Activated CD4-positive, alpha-beta memory T cell treated with anti-CD3 and anti-CD28 coated beads for 36 hours (primary cell): ENCODE measurements at regions not wholly inside any gene's neighbourhood (a gene's known extent, or its start where the extent isn't known, plus 50 kb on each side); places are given as distances from the start of the nearest gene placed in this dataset.

ENCODE experiments used
- CTCF ChIA-PET: fragments of 350-600 bp; sonication (Branson Sonifier 250); formaldehyde crosslinking; loops from one replicate; lab custom pipeline; 2021; ENCODE audit warnings: antibody characterized with exemption, inconsistent platforms; lab: Charles Lee
- POLR2A ChIA-PET: fragments of 350-600 bp; sonication (Branson Sonifier 250); formaldehyde crosslinking; loops from one replicate; lab custom pipeline; 2021; ENCODE audit warnings: antibody characterized with exemption; lab: Charles Lee
- DNase-seq: peaks from one replicate; pipeline ENCODE4 v3.0.0-alpha.2; 2020
- H3K27ac Mint-ChIP-seq: one replicate; pipeline ENCODE4 v1.8.0; 2021; ENCODE audit warnings: mixed read lengths
- H3K27me3 Mint-ChIP-seq: one replicate; pipeline ENCODE4 v1.8.0; 2021; ENCODE audit warnings: mixed read lengths
- H3K36me3 Mint-ChIP-seq: one replicate; pipeline ENCODE4 v1.8.0; 2021; ENCODE audit warnings: mixed read lengths
- H3K4me1 Mint-ChIP-seq: one replicate; pipeline ENCODE4 v1.8.0; 2021; ENCODE audit warnings: low read depth, mixed read lengths
- H3K4me3 Mint-ChIP-seq: one replicate; pipeline ENCODE4 v1.8.0; 2021; ENCODE audit warnings: mild to moderate bottlenecking, mixed read lengths
- H3K9me3 Mint-ChIP-seq: one replicate; pipeline ENCODE4 v1.8.0; 2021; ENCODE audit warnings: mixed read lengths
- intact Hi-C: fragments of 100-400 bp; cut with micrococcal nuclease; formaldehyde crosslinking; loops from one replicate; pipeline ENCODE4 v1.15.1; 2023

- Mint-ChIP-seq H3K4me3 (no peak overlapping the region), H3K27ac (no peak overlapping the region), H3K4me1 (no peaks in the 10 kb centered on the region), H3K9me3 (no peaks in the 10 kb centered on the region), H3K27me3 (no peaks in the 10 kb centered on the region), H3K36me3 (no peaks in the 10 kb centered on the region)
- intact Hi-C loops: no loop called here
- DNase-seq: no peak
- ChIA-PET POLR2A (no interaction called here), CTCF (no interaction called here)
Measured at GRCh38 chr7:47202146-47202783, 379.6 kb downstream of the TNS3 start.

DNA sequence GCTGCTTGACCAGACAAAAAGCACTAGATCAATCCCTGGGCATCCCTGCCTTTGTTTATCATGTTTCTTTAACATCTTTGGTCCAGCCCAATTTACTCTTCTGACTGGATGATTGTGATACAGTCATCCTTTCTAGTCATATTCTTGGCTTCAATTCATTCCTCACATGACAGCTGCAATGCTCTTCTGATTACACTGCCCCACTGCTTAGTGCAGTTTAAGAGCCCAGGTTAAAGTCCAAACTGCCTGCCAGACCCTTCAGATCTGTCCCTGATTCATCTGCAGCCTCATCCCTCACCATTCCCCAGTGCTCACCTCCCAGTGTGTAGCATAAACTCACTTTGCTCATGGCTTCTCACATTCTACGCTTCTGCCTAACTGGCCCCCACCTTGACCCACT is 383.8 kb downstream of the TNS3 start:
- intact Hi-C loops: no loop called here
- Mint-ChIP-seq H3K36me3 (no peaks in the 10 kb centered on the region), H3K4me1 (no peaks in the 10 kb centered on the region), H3K4me3 (no peak overlapping the region), H3K27me3 (no peaks in the 10 kb centered on the region), H3K9me3 (no peaks in the 10 kb centered on the region), H3K27ac (no peak overlapping the region)
- ChIA-PET CTCF (no interaction called here), POLR2A (no interaction called here)
- no peak for DNase-seq

DNA sequence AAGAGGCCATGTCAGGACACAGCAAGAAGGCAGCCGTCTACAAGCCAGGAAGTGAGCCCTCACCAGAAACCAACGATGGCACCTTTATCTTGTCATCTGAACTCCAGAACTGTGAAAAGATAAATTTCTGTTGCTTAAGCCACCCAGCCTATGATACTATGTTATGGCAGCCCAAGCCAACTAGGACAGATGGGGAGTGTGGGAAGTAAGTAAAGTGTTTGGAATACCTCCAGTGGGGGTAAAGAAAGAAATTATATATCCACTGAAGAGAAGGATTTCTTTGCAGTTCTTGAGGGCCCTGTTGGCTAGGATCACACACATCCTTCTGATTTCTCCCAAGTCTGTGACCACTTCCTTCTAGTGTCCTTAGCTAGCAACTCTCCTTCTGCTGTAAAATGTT is 384.4 kb downstream of the TNS3 start:
- intact Hi-C loops: no loop called here
- Mint-ChIP-seq H3K36me3 (no peaks in the 10 kb centered on the region), H3K9me3 (no peaks in the 10 kb centered on the region), H3K4me3 (no peak overlapping the region), H3K27ac (no peak overlapping the region), H3K27me3 (no peaks in the 10 kb centered on the region), H3K4me1 (no peaks in the 10 kb centered on the region)
- no peak for DNase-seq
- POLR2A ChIA-PET: no interaction called here
- CTCF ChIA-PET: no interaction called here

GRCh38 chr7:47196737-47197136 is 385.2 kb downstream of the TNS3 start:
- Mint-ChIP-seq H3K27me3 (no peaks in the 10 kb centered on the region), H3K4me3 (no peak overlapping the region), H3K36me3 (no peaks in the 10 kb centered on the region), H3K27ac (no peak overlapping the region), H3K4me1 (no peaks in the 10 kb centered on the region), H3K9me3 (no peaks in the 10 kb centered on the region)
- intact Hi-C loops: no loop called here
- ChIA-PET CTCF (interaction anchor here (0.6 kb wide), 1 partner anchor 1306 kb away, joined by 3 read pairs; no protein-coding TSS in a partner anchor), POLR2A (no interaction called here)
- no peak for DNase-seq

- H3K27me3 Mint-ChIP-seq: no peaks in the 10 kb centered on the region
- H3K4me1 Mint-ChIP-seq: no peaks in the 10 kb centered on the region
- CTCF ChIA-PET: no interaction called here
- H3K27ac Mint-ChIP-seq: no peak overlapping the region
- H3K36me3 Mint-ChIP-seq: no peaks in the 10 kb centered on the region
- no peaks in the 10 kb centered on the region for H3K9me3 Mint-ChIP-seq
- no peak overlapping the region for H3K4me3 Mint-ChIP-seq
- intact Hi-C loops: no loop called here
- POLR2A ChIA-PET: no interaction called here
- DNase-seq: no peak
Measured at GRCh38 chr7:47196106-47196645, 385.7 kb downstream of the TNS3 start.

DNA sequence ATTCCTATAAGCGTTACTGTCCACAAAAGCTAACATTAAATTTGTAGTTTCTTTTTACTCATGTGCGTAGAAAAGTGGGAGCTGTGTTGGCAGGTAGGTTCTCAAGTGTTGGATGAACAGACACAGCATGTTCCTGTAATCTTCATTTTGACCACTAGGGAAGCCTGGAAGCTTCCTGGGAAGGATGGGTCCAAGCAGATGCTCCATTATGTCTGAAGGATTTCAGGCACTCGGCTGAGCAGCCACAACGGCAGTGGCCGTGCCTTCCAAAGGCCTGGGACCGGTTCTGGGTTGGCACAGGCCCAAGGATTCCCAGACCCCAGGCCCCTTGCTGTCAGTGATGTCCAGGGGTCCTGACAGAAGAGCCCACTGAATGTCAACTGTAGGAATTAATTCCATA is 386.3 kb downstream of the TNS3 start:
- no peaks in the 10 kb centered on the region for H3K4me1 Mint-ChIP-seq
- POLR2A ChIA-PET: no interaction called here
- no peak overlapping the region for H3K4me3 Mint-ChIP-seq
- H3K27ac Mint-ChIP-seq: no peak overlapping the region
- intact Hi-C loops: no loop called here
- no peaks in the 10 kb centered on the region for H3K27me3 Mint-ChIP-seq
- DNase-seq: no peak
- no peaks in the 10 kb centered on the region for H3K36me3 Mint-ChIP-seq
- H3K9me3 Mint-ChIP-seq: no peaks in the 10 kb centered on the region
- CTCF ChIA-PET: no interaction called here

DNA sequence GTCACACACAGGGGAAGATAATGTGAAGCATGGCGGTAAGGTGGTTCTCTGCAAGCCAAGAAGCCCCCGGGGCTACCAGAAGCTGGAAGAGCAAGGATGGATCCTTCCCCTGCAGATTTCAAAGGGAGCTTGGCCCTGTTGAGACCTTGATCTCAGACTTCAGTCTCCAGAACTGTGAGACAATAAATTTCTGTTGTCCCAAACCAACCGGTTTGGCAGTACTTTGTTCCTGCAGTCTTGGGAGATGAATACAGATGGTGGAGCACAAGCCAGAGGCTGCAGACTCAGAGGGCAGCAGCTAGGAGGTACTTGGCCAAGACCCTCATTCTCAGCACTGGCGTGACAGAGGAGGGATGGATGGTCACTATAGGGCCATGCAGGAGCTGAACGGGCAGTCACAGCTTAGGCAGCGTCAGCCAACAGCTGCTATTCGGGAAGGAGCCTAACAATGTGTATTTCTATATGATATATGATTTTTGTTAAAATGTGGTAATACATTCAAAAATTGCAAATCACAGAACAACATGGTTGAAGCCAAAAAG is 387.3 kb downstream of the TNS3 start:
- Mint-ChIP-seq H3K4me3 (no peak overlapping the region), H3K9me3 (no peaks in the 10 kb centered on the region), H3K36me3 (no peaks in the 10 kb centered on the region), H3K27ac (no peak overlapping the region), H3K4me1 (no peaks in the 10 kb centered on the region), H3K27me3 (no peaks in the 10 kb centered on the region)
- ChIA-PET CTCF (no interaction called here), POLR2A (no interaction called here)
- intact Hi-C loops: no loop called here
- DNase-seq: no peak

- ChIA-PET CTCF (no interaction called here), POLR2A (no interaction called here)
- Mint-ChIP-seq H3K27me3 (no peaks in the 10 kb centered on the region), H3K27ac (no peak overlapping the region), H3K9me3 (no peaks in the 10 kb centered on the region), H3K4me1 (no peaks in the 10 kb centered on the region), H3K36me3 (no peaks in the 10 kb centered on the region), H3K4me3 (no peak overlapping the region)
- DNase-seq: no peak
- intact Hi-C loops: no loop called here
Measured at GRCh38 chr7:47192978-47193377, 388.9 kb downstream of the TNS3 start.

DNA sequence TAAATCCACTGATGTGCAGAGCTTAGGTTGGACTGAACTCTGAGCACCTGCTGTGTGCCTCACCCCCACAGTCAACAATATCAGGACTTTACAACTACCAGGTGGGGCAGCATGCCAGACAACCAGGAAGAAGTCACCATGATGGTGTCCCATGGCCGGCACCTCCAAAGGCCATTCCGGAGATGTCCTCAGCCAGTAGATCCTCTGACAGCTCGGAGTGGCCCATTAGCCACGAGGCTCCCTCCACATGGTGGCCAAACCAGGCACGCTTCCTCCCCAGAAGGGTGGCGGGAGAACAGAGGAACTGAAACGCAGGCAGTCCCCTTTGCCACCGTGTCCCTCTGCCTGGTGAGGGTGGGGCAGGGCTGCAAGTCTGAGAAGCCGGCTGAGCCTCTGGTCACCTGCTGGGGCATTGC is 390.0 kb downstream of the TNS3 start:
- ChIA-PET CTCF (no interaction called here), POLR2A (no interaction called here)
- Mint-ChIP-seq H3K27ac (no peak overlapping the region), H3K4me1 (no peaks in the 10 kb centered on the region), H3K27me3 (no peaks in the 10 kb centered on the region), H3K9me3 (no peaks in the 10 kb centered on the region), H3K36me3 (no peaks in the 10 kb centered on the region), H3K4me3 (no peak overlapping the region)
- no peak for DNase-seq
- intact Hi-C loops: no loop called here

- no peak for DNase-seq
- no peaks in the 10 kb centered on the region for H3K27me3 Mint-ChIP-seq
- no peaks in the 10 kb centered on the region for H3K4me1 Mint-ChIP-seq
- CTCF ChIA-PET: no interaction called here
- H3K4me3 Mint-ChIP-seq: no peak overlapping the region
- no peak overlapping the region for H3K27ac Mint-ChIP-seq
- intact Hi-C loops: no loop called here
- no peaks in the 10 kb centered on the region for H3K36me3 Mint-ChIP-seq
- H3K9me3 Mint-ChIP-seq: no peaks in the 10 kb centered on the region
- POLR2A ChIA-PET: no interaction called here
Measured at GRCh38 chr7:47191316-47191715, 390.6 kb downstream of the TNS3 start.

- intact Hi-C loops: no loop called here
- Mint-ChIP-seq H3K4me1 (no peaks in the 10 kb centered on the region), H3K4me3 (no peak overlapping the region), H3K9me3 (no peaks in the 10 kb centered on the region), H3K36me3 (no peaks in the 10 kb centered on the region), H3K27ac (no peak overlapping the region), H3K27me3 (no peaks in the 10 kb centered on the region)
- POLR2A ChIA-PET: no interaction called here
- CTCF ChIA-PET: no interaction called here
- no peak for DNase-seq
Measured at GRCh38 chr7:47190462-47190861, 391.4 kb downstream of the TNS3 start.

- CTCF ChIA-PET: no interaction called here
- DNase-seq: no peak
- POLR2A ChIA-PET: no interaction called here
- intact Hi-C loops: loop anchor here (10.0 kb wide), 1 partner anchor 1284 kb away; no protein-coding TSS in a partner anchor
- Mint-ChIP-seq H3K4me1 (no peaks in the 10 kb centered on the region), H3K27me3 (peaks cover 1% of the 10 kb centered on the region), H3K4me3 (no peak overlapping the region), H3K36me3 (no peaks in the 10 kb centered on the region), H3K27ac (no peak overlapping the region), H3K9me3 (no peaks in the 10 kb centered on the region)
Measured at GRCh38 chr7:47188653-47189315, 393.1 kb downstream of the TNS3 start.

- H3K4me1 Mint-ChIP-seq: no peaks in the 10 kb centered on the region
- intact Hi-C loops: loop anchor here (10.0 kb wide), 1 partner anchor 1283 kb away; no protein-coding TSS in a partner anchor
- POLR2A ChIA-PET: no interaction called here
- CTCF ChIA-PET: no interaction called here
- peaks cover 1% of the 10 kb centered on the region for H3K27me3 Mint-ChIP-seq
- no peak overlapping the region for H3K27ac Mint-ChIP-seq
- DNase-seq: no peak
- H3K9me3 Mint-ChIP-seq: no peaks in the 10 kb centered on the region
- H3K36me3 Mint-ChIP-seq: no peaks in the 10 kb centered on the region
- no peak overlapping the region for H3K4me3 Mint-ChIP-seq
Measured at GRCh38 chr7:47188136-47188535, 393.8 kb downstream of the TNS3 start.
